Heart right ventricle (tissue), 16 donors: ENCODE measurements at regions not wholly inside any gene's neighbourhood (a gene's known extent, or its start where the extent isn't known, plus 50 kb on each side); places are given as distances from the start of the nearest gene placed in this dataset.
A peak's percentile ranks its signal among the peaks of the same experiment; 100 is the strongest.
"Not testable (repeated sequence)": the region's sequence is repeated elsewhere in the genome, so short reads cannot be mapped to it uniquely, and the experiment has no call there.

Experiments
- ATAC-seq, 8 donors: fragments of 200-7000 bp; cut with Tn5 transposase; one replicate each; pipeline ENCODE4 v1.9.1; 2020; ENCODE audit warnings: mild to moderate bottlenecking in 8 of 8, moderate library complexity in 8 of 8, moderate number of reproducible peaks in 1 of 8
- DNase-seq, 2 donors: peaks; one replicate each; pipeline ENCODE4 v3.0.0-alpha.2; 2020
- H3K27ac ChIP-seq, 10 donors: fragments of 200-600 bp; sonication (generic) in 2 of 10; one replicate each; pipeline versions ENCODE4 v1.5.0 to v1.8.0; 2020 to 2022; ENCODE audit warnings: mild to moderate bottlenecking in 3 of 10
- H3K27me3 ChIP-seq, 7 donors: fragments of 200-600 bp; one replicate each; pipeline ENCODE4 v1.8.0; 2021 to 2022; ENCODE audit warnings: mild to moderate bottlenecking in 2 of 7
- H3K36me3 ChIP-seq, 9 donors: fragments of 200-600 bp; sonication (generic) in 1 of 9; one replicate each; pipeline versions ENCODE4 v1.5.0 to v1.8.0; 2020 to 2022; ENCODE audit warnings: mild to moderate bottlenecking in 2 of 9
- H3K4me1 ChIP-seq, 9 donors: fragments of 200-600 bp; sonication (generic) in 1 of 9; one replicate each; pipeline versions ENCODE4 v1.5.0 to v1.8.0; 2020 to 2022; ENCODE audit warnings: mild to moderate bottlenecking in 4 of 9
- H3K4me3 ChIP-seq, 10 donors: fragments of 200-600 bp; sonication (generic) in 2 of 10; one replicate each; pipeline versions ENCODE4 v1.5.0 to v1.8.0; 2020 to 2022; ENCODE audit warnings: mild to moderate bottlenecking in 7 of 10, moderate library complexity in 2 of 10
- H3K9me3 ChIP-seq, 11 donors: fragments of 200-600 bp in 10 of 11; sonication (generic) in 2 of 11; one replicate each; pipeline versions ENCODE4 v1.5.0 to v1.8.0; 2013 to 2022; ENCODE audit warnings: mild to moderate bottlenecking in 2 of 11, control low read depth in 1 of 11, moderate library complexity in 1 of 11
- CTCF ChIP-seq, 9 donors: fragments of 200-600 bp; sonication (generic) in 2 of 9; IDR thresholded peaks; one replicate each; pipeline versions ENCODE4 v1.5.0 to v1.8.0; 2021 to 2022; ENCODE audit warnings: antibody characterized with exemption in 9 of 9, mild to moderate bottlenecking in 5 of 9, moderate library complexity in 1 of 9
- WGBS, 2 donors: extraction: QIAGEN DNeasy Blood & Tissue Kit; methylation state at CpG; one replicate each; pipeline ENCODE4 v1.1.7; 2013; ENCODE audit warnings: inconsistent platforms in 1 of 2; 5-methylcytosine and 5-hydroxymethylcytosine counted together
- intact Hi-C, 10 donors: fragments of 100-400 bp; cut with DNase I; formaldehyde crosslinking; loops; one replicate each; pipeline versions ENCODE4 v1.11.1 to v1.14.2; 2022
- donor health status: Arrhythmogenic right ventricular cardiomyopathy.
- donor health status: ischemic (EF 13 %, LVEDD 7.1; RV severe dilation, severe dysfunction).
- donor health status: healthy with polysubstance abuse.
- donor health status: DM: no; HTN: yes; CAD: no.
- donor health status: DM: no; HTN: no; CAD: no.
- donor health status: ischemic (EF 25% LVEDD 6.9; RV normal size, moderate dysfunction).
- donor health status: ischemic (EF 25% LVEDD 5.7; RV mildly dilated, moderate dysfunction).
- donor health status: healthy.
- donor health status: DM: yes; HTN: yes; CAD: no.
- donor health status: Ischemic cardiomyopathy.
- donor health status: ischemic (EF 35%, LVEDD 5.7; RV mildly dilated, moderate dysfunction).
- donor health status: nonischemic (EF 11% LVEDD 7.7; RV severe dilation, severe dysfunction).
- donor health status: DM: yes; HTN: yes; CAD: no.
- donor health status: PGD.
- donor health status: ischemic (EF 29% LVEDD 5.4; RV normal size, mild dysfunction).
- donor health status: nonischemic (EF 23%, LVEDD 6.1; RV moderate dilation, normal function).

GRCh38 chr2:65576861-65577601 is 144.6 kb upstream of the SPRED2 start:
- H3K27me3 ChIP-seq, result peaks cover 0 to 4% (median 0%) of the 10 kb centered on the region in 7 donors
- no peak for DNase-seq
- ATAC-seq, result no peak
- H3K27ac ChIP-seq, result peak overlapping the region in 1 of 10 donors; percentile 16
- H3K4me1 ChIP-seq, result peaks cover 0 to 30% (median 12%) of the 10 kb centered on the region in 9 donors
- TF ChIP-seq CTCF (IDR thresholded peaks at IDR 0.05), result no peak
- no peaks in the 10 kb centered on the region for H3K9me3 ChIP-seq
- WGBS, 2 donors, result 75 to 77% methylated on average over 12 of the region's 12 CpGs
- no peak overlapping the region for H3K4me3 ChIP-seq
- intact Hi-C loops, result loop anchor here in 6 of 10 donors (10.0 kb wide), 4 partner anchors 502 to 662 kb away; partner anchors contain the start of gene CEP68 (in 1 of the 6)
- H3K36me3 ChIP-seq, result no peaks in the 10 kb centered on the region

GRCh38 chr2:65576278-65576677 is 143.9 kb upstream of the SPRED2 start:
- Histone ChIP-seq H3K27me3 (peaks cover 0 to 4% (median 0%) of the 10 kb centered on the region in 7 donors), H3K27ac (peak overlapping the region in 1 of 10 donors; percentile 71), H3K36me3 (no peaks in the 10 kb centered on the region), H3K4me3 (no peak overlapping the region), H3K4me1 (peaks cover 0 to 30% (median 12%) of the 10 kb centered on the region in 9 donors), H3K9me3 (no peaks in the 10 kb centered on the region)
- 81 to 100% methylated on average over 1 of the region's 1 CpG for WGBS, 2 donors
- no peak for DNase-seq
- ATAC-seq, result no peak
- no peak for TF ChIP-seq CTCF (IDR thresholded peaks at IDR 0.05)
- intact Hi-C loops, result loop anchor here in 6 of 10 donors (10.0 kb wide), 4 partner anchors 501 to 661 kb away; partner anchors contain the start of gene CEP68 (in 1 of the 6)

GRCh38 chr2:65574993-65575392 is 142.6 kb upstream of the SPRED2 start:
- Histone ChIP-seq H3K36me3 (no peaks in the 10 kb centered on the region), H3K9me3 (no peaks in the 10 kb centered on the region), H3K27ac (peak overlapping the region in 7 of 10 donors; percentile 2 to 71 (median 19)), H3K4me3 (no peak overlapping the region), H3K27me3 (peaks cover 0 to 4% (median 0%) of the 10 kb centered on the region in 7 donors), H3K4me1 (peaks cover 0 to 30% (median 12%) of the 10 kb centered on the region in 9 donors)
- WGBS, 2 donors, result 30 to 47% methylated on average over 4 of the region's 4 CpGs
- peak in 1 of 2 donors; percentile 24 for DNase-seq
- no peak for TF ChIP-seq CTCF (IDR thresholded peaks at IDR 0.05)
- intact Hi-C loops, result loop anchor here in 7 of 10 donors (5.0 to 10.0 kb wide), 6 partner anchors 308 to 660 kb away; partner anchors contain the start of gene CEP68 (in 1 of the 7)
- peak in 5 of 8 donors; percentile 16 to 67 (median 43) for ATAC-seq

GRCh38 chr2:65568656-65569440 is 136.4 kb upstream of the SPRED2 start:
- intact Hi-C loops, H3K9me3 ChIP-seq, H3K4me1 ChIP-seq, H3K27me3 ChIP-seq, H3K27ac ChIP-seq, DNase-seq, H3K4me3 ChIP-seq, H3K36me3 ChIP-seq, ATAC-seq: not testable (repeated sequence)
- WGBS, 2 donors, result 84 to 90% methylated on average over 4 of the region's 4 CpGs
